Stimulated activated CD8-positive, alpha-beta memory T cell treated with anti-CD3 and anti-CD28 coated beads, Interleukin-2, amount 100 ng/mL, for 48 hours (primary cell): ENCODE measurements at regions not wholly inside any gene's neighbourhood (a gene's known extent, or its start where the extent isn't known, plus 50 kb on each side); places are given as distances from the start of the nearest gene placed in this dataset.

Source experiments
- DNase-seq, 2 donors: peaks; one replicate each; pipeline ENCODE4 v3.0.0-alpha.2; 2020; ENCODE audit warnings: low read depth in 2 of 2

DNA sequence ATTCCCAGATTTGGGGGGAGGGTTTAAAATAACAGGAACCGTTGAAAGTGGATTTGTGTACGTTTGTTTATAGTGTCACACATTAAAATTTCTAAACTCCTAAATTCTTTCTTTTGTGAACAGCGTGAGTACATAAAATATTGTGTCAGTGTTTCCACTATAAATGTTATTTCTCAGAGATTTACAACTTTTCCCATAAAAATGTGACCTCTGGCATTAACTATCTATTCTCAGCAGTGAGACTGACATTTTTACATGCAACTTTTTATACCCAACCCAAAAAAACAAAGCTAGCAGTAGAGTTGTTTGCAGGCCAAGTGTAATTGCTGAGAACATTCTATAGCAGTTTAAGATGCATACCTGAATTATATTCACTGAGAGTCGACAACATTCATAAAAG lies 757.0 kb upstream of the ADAMTS16 start:
- DNase-seq = no peak

DNA sequence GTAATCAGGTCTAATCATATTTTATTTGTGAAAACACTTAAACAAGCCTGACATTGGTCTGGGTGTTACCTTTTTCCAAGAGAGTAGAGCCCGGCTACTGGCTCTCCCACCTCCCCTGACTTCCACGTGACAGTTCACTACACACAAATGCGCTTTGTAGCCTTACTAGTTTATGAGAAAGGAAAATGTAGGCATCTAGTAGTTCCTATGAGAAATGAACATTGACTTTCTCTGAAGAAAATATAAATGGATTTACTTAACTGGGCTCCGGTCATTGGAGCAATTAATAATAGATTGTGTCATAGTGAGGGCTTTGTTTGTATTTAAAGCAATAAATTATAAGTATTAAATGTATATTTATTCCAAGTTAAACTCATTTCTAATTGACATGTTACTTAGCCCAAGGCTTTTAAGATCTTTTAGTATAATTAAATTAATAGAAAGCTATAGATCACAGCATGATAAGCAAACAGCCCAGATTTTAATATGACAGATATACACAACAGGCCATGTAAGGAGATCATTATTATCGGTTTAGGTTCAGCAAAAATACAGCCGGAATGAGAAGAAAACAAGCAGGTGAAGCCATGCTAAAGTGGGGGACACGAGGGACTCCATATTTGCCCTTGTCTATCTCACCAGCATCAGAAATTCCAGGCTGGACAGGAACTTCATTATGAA lies 756.5 kb upstream of the ADAMTS16 start:
- no peak for DNase-seq

DNA sequence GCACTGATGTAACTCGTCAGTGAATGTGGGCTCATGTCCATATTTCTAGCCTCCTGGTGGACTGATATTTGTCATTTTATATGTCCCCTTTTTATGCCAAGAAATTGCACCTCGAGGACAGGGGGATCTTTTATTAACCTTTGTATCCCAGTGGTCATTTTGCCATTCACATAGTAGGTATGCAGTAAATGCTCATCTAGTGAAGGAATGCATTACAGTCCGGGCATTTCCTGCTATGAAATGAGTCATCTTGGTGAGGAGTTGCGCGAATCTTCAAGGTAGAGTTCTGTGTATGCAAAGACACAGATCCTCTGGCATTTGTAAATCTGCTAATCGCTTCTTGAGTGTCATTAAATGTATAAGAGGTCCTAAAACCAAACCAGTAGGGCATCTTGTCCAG lies 755.5 kb upstream of the ADAMTS16 start:
- no peak for DNase-seq

DNA sequence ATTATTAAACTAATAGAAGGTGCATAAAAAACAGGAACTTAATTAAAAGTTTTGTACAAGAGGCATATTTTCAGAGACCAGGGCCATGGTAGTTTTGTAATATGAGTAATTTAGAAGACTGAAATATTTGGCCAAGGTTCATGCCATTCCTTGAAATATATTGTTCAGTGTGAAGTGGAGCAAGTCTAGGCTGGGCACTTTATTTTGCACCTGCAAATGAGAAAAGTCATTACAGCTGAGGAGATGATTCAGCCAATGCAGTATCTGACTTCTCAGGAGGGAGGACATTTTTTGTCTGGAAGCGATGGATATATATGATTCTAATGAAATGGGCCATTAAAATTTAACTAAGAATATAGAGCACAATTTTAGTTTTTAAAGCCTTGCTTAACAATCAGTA lies 754.0 kb upstream of the ADAMTS16 start:
- no peak for DNase-seq

DNA sequence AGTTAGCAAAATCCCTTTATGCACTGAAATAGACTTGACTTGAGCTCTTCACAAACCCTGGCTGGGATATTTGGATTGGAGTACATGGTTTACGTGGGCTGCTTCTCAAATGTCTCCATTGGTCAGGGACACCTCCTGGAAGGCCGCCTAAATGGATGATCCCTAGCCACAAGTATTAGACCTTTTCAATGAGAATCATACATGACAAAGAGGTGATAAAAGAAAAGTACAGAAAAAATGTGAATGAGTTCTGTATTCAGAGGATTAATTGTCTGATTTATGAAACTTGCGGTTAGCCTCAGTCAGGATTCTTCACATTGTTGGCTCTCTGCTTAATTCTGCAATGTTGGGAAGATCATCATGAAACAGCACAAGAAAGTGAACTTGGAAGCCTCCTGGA lies 752.8 kb upstream of the ADAMTS16 start:
- no peak for DNase-seq

DNA sequence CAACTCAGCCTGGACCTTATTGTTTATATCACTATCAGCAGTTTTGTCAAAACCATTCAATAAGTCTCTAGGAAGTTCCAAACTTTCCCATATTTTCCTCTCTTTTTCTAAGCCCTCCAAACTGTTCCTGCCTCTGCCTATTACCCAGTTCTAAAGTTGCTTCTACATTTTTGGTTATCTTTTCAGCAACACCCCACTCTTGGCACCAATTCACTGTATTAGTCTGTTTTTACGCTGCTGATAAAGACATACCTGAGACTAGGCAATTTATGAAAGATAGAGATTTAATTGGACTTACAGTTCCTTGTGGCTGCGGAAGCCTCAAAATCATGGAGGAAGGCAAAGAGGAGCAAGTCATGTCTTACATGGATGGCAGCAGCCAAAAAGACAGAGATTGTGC lies 744.4 kb upstream of the ADAMTS16 start:
- no peak for DNase-seq

DNA sequence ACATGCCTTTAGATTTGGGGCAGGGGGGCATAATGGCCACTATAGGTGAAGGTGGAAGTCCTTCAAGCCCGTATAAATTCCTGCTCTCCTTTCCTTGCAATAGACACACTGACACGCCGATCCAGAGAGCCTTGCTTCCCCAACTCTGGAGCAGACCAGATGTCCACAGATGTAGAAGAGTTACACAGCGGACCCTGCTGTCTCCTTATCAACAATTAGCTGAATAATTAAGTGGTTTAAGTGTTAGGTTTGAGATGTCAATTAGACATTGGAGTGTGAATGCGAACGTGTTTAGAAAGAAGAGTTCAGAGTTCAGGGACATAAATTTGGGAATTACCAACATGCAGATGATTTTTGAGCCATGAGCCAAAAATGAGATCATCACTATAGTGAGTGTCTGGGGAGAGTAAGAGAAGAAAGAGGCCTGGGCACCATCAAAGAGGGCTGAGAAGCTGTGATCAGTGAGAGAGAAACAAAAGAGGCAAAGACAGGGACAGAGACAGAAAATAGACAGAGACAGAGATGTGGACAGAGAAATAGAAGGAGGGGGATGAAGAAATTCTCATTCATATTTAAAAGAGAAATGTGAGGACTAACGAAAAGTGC lies 734.4 kb upstream of the ADAMTS16 start:
- DNase-seq = no peak

DNA sequence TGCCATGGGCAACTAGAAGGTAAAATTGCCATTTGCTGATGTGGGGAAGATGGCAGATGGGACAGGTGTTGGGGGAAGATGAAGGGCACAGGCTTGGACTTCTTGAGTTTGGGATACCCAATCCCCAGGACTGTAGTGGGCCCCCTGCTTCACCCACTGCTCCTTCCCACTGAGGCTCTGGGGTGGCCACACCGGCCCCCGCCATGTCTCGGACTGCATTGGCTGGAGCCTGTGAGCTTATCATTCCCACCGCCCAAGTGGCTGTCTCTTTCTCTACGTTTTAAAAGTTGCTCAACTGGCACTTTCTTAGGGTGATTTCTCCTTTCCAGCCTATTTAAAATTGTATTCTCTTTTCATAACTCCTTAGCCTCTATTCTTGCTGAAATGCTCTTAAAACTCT lies 730.0 kb upstream of the ADAMTS16 start:
- DNase-seq = no peak

DNA sequence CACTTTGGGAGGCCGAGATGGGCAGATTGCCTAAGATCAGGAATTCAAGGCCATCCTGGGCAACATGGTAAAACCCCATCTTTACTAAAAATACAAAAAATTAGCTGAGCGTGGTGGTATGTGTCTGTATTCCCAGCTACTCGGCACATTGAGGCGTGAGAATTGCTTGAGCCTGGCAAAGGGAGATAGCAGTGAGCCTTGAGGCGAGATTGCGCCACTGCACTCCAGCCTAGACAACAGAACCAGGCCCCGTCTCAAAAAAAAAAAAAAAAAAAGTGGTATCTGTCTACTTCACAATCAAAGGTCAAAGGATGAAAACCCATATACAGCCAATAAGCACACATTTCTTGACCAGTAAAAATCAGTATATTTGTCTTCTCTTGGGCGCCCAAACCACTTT lies 728.5 kb upstream of the ADAMTS16 start:
- DNase-seq = no peak

DNA sequence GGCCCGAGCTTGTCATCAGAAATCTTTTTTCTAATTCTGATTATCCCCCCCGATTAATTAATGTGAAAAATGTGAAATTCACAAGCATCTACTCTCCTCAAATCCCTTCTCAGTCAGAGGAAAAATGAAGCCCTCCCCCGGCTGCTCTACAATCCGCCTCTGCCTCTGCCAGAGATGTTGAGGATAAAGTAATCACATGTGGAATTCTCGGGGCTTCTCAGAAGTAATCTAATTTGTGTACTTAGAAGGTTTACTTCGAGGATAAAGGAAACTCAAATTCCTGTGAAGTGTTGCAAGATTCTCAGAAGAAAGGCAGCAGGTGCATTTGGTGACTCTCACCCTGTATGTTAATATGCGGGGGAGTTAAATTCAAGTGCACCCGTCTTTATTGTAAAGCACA lies 726.1 kb upstream of the ADAMTS16 start:
- no peak for DNase-seq

DNA sequence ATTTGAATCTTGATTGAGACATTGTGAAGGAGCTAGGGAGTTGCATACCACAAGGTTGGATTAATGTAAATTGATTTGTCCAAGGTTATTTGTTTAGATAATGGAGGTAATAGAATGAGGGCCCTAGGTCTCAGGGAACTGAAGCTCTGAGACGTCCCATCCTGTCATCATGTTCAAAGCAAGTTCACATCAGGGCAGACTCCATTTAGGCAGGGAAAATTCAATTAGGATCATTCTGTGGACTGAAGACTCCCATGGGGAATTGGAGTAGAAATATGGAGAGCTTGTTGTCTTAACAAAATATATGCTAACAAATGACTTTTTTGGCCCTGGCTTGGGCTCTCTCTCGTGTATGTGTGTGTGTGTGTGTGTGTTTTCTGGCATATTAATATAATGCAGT lies 722.0 kb upstream of the ADAMTS16 start:
- DNase-seq = no peak

DNA sequence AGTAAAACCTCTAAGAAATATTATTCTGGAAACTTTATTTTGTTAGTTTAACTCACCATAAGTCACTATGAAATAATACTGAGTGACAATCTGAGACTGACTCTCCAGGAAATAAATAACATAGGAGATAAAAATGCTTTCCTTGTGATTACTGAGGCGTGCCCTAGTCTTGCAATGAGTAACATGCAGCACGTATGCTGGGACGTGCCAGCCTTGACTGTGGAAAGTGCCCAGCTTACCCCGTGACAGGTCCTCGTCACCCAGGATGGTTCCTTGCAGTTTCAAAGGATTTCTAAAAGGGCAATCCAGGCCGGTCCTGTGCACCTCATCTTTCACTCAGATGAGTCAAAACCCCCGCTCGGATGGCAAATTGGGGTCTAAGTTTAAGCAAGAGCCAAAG lies 720.8 kb upstream of the ADAMTS16 start:
- no peak for DNase-seq

DNA sequence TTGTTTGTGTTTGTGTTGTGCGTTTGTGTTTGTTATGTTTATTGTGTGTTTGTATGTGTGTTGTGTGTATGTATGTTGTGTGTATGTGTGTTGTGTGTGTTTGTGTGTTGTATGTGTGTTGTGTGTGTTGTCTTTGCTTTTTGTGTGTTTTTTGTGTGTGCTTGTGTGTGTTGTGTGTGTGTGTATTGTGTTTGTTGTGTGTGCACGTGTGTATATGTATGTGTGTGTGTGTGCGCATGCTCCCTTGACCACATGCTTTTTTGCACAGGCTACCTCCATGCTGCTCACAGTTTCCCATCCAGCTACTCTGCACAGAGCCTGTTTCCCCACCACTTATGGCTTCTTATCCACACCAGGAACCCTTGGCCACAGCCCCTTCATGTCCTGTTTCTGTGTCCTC lies 720.0 kb upstream of the ADAMTS16 start:
- DNase-seq = no peak

DNA sequence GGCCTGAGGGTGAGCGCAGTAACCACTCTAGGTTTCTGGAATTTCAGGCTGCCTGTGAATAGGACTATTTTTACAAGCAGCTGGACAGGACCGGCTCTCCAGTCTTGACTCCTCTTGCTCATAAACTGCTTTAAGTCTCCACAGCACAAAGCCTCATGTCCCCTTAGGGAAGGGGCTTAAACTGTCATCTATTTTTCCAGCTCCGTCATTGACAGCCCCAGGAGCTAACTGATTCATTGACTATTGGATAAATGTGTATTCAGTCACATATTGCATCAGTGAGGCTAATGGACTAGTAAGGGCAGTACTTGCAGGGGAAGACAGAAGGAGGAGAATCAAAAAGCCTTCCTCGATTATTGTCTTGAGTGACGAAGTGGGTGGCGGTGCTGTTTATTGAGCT lies 719.4 kb upstream of the ADAMTS16 start:
- DNase-seq = no peak

DNA sequence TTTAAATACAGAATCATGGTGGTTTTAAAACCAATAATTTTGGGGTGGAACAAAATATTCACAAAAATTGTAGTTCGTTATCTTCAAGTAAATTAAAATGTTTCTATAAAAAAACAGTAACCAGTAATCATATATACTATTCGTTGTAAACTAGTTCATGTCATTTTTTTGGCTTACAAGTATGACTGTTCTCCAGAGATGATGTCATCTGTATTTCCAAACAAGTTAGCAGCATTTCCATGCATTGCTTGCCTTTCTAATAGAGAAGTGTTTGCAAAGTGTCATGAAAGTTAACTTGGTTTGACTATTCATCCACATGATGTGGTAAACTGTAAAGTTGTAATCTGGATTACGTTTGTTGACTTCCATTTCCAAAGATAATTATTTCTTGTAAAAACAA lies 717.9 kb upstream of the ADAMTS16 start:
- DNase-seq = no peak

DNA sequence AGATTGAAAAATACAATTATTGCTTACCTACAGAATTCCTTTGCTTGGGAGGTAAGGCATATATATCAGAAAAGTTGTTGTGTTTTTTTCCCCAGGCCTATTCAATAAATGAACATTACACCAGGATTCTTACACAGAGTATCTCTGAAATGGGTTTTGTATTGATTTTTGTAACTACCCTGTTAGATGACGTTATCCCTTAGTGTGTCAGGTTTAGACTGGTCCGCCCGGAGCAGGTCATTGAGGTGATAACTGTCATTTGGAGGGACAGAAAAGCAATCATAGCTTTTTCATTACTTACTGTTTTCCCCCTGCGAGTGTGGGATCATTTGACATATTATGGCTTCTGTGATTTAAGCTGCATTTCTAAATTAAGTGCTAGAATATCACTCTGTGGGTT lies 715.2 kb upstream of the ADAMTS16 start:
- DNase-seq = no peak

DNA sequence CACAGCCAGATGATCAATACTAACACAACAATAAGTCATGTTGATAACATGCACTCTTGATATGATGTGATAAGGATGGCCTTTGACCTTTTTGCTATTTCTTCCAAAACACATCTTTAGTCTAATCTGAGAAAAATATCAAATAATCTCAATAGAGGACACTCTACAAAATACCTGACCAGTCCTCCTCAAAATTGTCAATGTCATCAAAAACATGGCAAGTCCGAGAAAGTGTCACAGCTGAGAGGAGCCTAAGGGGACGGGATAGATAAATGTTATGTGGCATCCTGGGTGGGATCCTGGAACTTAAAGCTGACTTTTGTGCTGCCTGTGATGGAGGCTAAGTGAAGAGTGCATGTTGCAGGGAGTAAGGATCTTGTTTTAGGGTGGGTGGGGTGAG lies 699.6 kb upstream of the ADAMTS16 start:
- no peak for DNase-seq

DNA sequence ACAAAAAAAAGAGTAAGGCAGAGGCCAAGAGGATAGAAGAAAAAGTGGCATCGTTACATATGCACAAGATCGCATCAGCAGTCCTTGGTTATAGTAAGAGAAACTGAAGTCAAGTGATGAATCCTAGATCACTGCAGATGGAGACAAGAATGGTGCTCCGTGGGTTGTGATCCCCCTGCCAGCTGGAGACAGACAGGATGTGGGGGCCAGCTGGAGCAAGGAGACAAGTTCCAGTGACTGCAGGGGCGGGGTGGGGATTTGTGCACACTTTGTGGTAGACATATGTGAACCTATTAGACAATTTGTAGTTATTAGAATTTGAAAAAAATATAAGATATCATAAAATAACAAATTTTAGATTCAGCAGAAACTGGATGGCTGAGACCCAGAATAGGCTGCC lies 697.9 kb upstream of the ADAMTS16 start:
- no peak for DNase-seq

DNA sequence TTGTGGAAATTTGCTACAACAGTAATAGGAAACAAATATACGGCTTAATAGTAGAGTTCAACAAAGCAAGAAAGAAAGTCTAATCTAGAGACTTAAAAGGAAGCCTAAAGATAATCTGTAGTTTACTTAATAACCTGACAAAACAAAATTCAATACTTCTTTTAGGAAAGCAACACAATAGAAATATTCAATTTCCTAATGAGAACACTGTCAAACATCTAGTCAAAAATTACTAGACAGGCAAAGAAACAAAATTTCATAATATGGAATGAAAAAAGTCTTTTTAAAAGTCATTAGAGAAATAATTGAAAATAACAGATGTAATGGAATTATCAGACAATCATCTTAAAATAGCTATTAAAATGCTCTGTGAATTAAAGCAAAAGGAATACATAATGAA lies 692.5 kb upstream of the ADAMTS16 start:
- DNase-seq = no peak

DNA sequence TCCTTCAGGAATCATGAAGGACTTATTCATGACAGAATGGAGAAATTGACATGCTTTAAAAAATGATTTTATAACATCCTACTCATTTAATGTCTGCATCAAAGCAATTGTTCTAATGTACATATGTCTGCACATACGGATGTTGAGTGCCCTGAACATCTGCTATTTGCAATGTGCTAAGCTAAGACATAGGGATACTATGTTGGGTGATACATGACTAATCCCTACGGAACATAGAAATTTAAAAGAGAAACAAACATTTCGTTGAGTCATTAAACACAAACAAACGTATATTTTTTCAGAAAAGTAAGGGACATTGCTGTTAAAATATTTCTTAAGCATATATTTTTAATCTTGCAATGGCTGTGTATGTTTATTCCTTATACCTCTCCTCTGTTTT lies 686.5 kb upstream of the ADAMTS16 start:
- no peak for DNase-seq

DNA sequence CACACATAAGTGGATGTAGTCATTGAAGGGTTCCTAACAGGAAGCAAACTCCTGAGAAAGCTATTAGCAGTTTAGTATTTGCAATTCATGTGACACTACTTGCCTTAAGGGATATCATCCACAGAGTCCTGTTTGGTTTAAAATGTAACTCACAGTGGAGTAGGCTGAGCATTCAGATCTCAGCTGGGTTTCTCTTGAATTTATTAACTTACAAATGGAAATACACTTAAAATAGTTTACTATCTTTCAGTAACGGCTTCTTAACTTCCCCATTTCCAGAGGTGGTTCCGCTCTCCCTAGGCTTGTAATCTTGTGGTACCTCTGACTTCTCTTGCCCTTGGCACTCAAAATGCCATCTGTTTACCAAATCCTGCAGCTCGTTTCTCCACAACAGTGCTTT lies 660.7 kb upstream of the ADAMTS16 start:
- DNase-seq = no peak

DNA sequence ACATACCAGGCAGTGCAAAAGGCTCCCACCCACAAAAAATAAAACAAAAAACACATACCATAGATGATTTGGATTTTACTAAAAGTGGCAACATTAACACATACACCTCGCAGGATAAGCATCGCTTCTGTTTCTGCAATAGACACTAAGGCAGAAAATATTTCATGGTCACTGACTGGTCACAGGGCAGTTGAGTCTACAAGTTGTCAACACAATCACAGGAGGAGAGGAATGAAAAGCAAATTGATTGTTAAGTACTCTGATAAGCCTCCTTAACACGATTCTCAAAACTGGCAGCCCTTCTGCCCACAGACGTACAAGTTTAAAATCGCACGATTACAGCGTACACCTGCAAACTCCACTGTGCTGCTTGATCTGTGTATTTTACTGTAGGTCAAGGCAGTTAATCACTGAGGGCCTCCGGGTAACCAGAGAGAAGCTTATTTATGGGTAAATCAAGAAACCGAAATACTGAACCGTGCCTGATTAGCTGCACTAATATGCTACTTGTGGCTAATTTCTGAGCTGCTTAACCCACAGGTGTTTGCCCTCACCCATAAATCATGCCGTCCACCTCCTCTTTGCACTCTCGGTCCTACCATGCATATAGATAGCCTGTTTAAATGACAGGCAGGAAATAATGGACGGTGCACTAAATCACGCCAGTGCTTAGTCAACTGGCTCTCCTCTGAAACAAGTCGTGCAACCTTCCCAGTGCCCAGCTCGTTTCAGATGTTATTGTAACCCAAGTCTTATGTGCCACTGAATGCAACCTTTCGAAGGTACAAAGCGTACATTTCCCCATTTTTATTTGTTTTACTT lies 659.4 kb upstream of the ADAMTS16 start:
- DNase-seq = no peak

DNA sequence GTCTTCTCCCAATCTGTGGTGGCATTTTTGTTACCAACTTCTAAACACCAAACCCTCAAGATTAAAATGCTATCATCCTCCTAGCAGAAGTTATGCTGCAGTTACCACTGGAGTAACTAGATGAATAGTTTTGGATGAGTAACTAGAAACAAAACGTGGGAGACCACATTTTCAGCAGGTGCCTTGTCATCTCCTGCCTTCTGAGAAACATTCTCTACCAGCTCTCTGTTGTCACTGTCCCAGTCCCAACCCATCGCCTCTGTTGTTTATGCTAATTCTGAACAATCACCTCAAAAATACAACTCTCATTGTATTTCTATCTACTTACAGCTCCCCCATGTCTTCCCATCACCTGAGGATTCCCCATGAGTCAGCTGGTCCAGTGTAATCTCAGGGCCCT lies 652.5 kb upstream of the ADAMTS16 start:
- DNase-seq = no peak
